ENCODE measurements at regions not wholly inside any gene's neighbourhood (a gene's known extent, or its start where the extent isn't known, plus 50 kb on each side); places are given as distances from the start of the nearest gene placed in this dataset.
A peak's percentile ranks its signal among the peaks of the same experiment; 100 is the strongest.
"Not testable (repeated sequence)": the region's sequence is repeated elsewhere in the genome, so short reads cannot be mapped to it uniquely, and the experiment has no call there.

DNA sequence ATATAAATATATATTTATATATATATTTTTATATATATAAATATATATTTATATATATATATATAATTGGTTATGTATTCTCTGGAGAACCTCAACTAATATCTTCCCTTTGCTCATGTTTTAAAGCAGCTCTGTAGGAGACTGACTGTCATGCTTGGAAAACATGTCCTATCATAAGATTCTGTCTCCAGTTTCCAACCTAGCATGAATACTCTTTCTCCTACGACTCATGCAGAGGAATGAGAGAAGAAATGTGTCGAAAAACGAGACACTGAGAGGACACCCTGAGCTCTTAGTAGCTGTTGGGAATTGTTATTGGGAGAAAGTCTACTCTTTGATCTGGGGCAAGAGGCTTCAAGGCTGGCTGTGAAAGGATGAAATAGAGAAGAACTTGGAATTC lies 166.5 kb upstream of the SLIT2 start:
- TF ChIP-seq, protein P1, sequence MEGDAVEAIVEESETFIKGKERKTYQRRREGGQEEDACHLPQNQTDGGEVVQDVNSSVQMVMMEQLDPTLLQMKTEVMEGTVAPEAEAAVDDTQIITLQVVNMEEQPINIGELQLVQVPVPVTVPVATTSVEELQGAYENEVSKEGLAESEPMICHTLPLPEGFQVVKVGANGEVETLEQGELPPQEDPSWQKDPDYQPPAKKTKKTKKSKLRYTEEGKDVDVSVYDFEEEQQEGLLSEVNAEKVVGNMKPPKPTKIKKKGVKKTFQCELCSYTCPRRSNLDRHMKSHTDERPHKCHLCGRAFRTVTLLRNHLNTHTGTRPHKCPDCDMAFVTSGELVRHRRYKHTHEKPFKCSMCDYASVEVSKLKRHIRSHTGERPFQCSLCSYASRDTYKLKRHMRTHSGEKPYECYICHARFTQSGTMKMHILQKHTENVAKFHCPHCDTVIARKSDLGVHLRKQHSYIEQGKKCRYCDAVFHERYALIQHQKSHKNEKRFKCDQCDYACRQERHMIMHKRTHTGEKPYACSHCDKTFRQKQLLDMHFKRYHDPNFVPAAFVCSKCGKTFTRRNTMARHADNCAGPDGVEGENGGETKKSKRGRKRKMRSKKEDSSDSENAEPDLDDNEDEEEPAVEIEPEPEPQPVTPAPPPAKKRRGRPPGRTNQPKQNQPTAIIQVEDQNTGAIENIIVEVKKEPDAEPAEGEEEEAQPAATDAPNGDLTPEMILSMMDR (conservative IDR thresholded peaks at IDR 0.05; ENCODE audit: low read depth, low read length) = no peak
- DNase-seq (ENCODE audit: low read depth) = no peak
- no peak overlapping the region for H3K4me3 ChIP-seq (ENCODE audit: low read depth, low read length)

DNA sequence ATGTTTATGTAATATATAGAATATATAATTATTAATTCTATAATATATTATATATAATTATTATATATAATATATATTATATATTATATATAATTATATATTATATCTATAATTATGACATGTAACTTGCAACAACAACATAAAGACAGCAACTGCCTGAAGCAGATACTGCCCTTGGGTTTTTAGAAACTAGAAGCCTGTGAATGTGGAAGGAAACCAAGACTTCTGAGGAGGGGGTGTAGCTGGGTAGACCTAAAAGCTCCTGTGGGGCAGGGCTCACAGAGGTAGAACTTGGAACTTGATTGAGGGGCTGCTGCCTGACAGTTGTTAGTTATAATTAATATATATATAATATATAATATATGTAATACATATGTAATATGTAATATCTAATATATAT lies 167.2 kb upstream of the SLIT2 start:
- TF ChIP-seq, protein P1 (conservative IDR thresholded peaks at IDR 0.05; ENCODE audit: low read depth, low read length) = no peak
- no peak for DNase-seq (ENCODE audit: low read depth)
- no peak overlapping the region for H3K4me3 ChIP-seq (ENCODE audit: low read depth, low read length)

DNA sequence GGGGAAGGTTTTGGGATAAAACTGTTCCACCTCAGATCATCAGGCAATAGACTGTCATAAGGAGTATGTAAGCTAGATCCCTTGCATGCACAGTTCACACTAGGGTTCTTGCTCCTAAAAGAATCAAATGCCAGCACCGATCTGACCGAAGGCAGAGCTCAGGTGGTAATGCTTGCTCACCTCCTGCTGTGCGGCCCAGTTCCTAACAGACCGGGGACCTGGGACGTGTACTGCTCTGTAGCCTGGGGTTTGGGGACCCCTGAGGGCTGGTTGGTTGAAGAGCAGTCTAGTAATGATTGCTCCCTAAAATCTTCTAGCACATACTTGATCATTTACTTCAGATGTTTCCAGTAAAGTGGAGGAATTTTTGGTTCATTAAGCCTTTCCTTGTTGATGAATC lies 173.1 kb upstream of the SLIT2 start:
- TF ChIP-seq, protein P1 (conservative IDR thresholded peaks at IDR 0.05; ENCODE audit: low read depth, low read length) = no peak
- H3K4me3 ChIP-seq (ENCODE audit: low read depth, low read length) = no peak overlapping the region
- no peak for DNase-seq (ENCODE audit: low read depth)

DNA sequence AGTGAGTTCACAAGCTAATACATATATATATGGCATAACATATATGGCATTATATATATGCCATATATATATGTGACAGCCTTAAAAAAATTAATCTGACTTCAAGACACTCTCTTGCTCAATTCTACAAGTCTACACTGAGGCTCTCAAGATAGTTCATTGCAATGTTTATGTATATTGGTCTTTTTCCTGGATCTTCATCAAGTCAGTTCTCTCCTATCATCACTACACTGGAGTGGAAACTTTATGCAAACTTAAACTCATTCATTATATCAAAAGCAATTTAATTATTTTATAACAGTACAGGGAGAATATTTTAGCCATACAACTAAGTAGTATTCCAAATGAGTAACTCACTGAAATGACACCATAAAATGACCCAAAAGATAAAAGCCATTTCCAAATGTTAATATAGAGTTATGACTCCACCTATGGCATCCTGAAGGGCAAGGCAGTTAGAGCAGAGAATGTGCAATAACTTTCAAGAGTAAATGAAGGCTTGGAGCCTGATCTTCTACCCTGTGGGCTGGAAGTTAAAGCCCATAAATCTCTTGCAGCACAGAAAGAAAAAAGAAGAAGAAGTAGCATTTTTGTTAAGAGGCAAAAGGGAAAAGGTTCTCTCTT lies 176.3 kb upstream of the SLIT2 start:
- no peak for DNase-seq (ENCODE audit: low read depth)
- TF ChIP-seq, protein P1 (conservative IDR thresholded peaks at IDR 0.05; ENCODE audit: low read depth, low read length) = peak; percentile 35
- H3K4me3 ChIP-seq (ENCODE audit: low read depth, low read length) = no peak overlapping the region

DNA sequence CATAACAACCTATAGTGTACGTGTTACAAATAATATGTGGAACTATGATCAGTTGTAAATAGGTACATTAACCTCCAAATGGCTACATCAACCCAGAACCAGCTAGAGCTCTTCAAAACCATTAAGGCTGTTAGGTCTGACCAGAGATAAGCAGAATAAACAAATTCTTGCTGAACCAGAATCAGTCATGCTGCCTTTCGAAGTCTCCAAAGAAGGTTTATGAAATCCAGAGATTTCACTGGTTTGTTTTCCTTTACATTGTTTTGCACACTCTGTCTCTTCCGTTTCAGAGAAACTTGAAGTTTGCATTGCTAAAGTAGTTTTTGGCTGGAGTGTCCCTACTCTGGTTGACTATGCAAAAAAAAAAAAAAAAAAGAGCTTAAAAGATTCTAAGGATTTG lies 177.3 kb upstream of the SLIT2 start:
- DNase-seq (ENCODE audit: low read depth) = no peak
- no peak overlapping the region for H3K4me3 ChIP-seq (ENCODE audit: low read depth, low read length)
- TF ChIP-seq, protein P1 (conservative IDR thresholded peaks at IDR 0.05; ENCODE audit: low read depth, low read length) = no peak

DNA sequence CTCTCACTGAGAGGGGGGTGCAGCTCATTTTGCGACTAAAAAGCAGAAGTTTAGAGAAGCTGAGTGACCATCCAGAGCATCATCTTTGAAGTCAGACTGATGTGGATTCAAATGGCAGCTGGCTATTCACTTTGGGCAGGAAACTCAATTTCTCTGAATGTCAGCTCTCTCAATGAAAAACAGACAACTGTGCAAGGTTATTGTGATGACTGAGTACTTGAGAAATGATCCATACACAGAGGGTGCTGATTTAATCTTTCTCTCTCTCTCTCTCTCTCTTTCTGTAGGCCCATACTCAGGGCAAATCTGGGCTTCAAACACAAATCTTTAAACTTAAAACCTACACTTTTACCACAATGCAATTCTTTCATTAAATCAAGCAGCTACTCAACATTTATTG lies 185.8 kb upstream of the SLIT2 start:
- DNase-seq (ENCODE audit: low read depth) = no peak

DNA sequence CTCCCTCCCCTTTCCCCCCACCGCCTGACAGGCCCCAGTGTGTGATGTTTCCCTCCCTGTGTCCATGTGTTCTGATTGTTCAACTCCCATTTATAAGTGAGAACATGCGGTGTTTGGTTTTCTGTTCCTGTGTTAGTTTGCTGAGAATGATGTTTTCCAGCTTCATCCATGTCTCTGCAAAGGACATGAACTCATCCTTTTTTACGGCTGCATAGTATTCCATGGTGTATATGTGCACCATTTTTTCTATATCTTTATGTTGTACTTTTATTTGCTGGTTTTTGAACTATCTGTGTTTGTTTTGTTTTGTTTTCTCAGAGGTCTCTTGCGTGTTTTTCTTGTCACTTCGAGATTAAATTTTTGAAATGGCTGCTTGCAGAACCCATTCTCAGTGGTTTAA lies 188.8 kb upstream of the SLIT2 start:
- not testable (repeated sequence) for DNase-seq (ENCODE audit: low read depth)

More for the DNA sequence above, 185.8 kb upstream of the SLIT2 start:
- TF ChIP-seq, protein P1 (conservative IDR thresholded peaks at IDR 0.05; ENCODE audit: low read depth, low read length) = no peak
- H3K4me3 ChIP-seq (ENCODE audit: low read depth, low read length) = no peak overlapping the region

More for the DNA sequence above, 188.8 kb upstream of the SLIT2 start:
- H3K4me3 ChIP-seq (ENCODE audit: low read depth, low read length) = not testable (repeated sequence)
